GM13977 (cell line): ENCODE measurements at regions not wholly inside any gene's neighbourhood (a gene's known extent, or its start where the extent isn't known, plus 50 kb on each side); places are given as distances from the start of the nearest gene placed in this dataset.

Source experiments
- DNase-seq: peaks from one replicate; pipeline ENCODE4 v3.0.0; 2012; ENCODE audit warnings: low spot score
- in situ Hi-C: fragments of 300-500 bp; cut with MboI; formaldehyde crosslinking; loops from one replicate; pipeline ENCODE4 v1.12.0; 2022; ENCODE audit warnings: low sequenced_read_pairs, low pct_unique_long_range_greater_than_20kb, mixed read lengths, inconsistent platforms; ENCODE audit not compliant: unreplicated experiment
- TF ChIP-seq, protein P1 (sequence below): IDR thresholded peaks from 2 replicates; pipeline ENCODE4 v1.5.1; 2012; ENCODE audit warnings: mild to moderate bottlenecking, control low read depth; ENCODE audit not compliant: insufficient read depth; ENCODE audit errors: extremely low read depth, missing control alignments

- in situ Hi-C loops = no loop called here
- DNase-seq = no peak
- TF ChIP-seq, protein P1, sequence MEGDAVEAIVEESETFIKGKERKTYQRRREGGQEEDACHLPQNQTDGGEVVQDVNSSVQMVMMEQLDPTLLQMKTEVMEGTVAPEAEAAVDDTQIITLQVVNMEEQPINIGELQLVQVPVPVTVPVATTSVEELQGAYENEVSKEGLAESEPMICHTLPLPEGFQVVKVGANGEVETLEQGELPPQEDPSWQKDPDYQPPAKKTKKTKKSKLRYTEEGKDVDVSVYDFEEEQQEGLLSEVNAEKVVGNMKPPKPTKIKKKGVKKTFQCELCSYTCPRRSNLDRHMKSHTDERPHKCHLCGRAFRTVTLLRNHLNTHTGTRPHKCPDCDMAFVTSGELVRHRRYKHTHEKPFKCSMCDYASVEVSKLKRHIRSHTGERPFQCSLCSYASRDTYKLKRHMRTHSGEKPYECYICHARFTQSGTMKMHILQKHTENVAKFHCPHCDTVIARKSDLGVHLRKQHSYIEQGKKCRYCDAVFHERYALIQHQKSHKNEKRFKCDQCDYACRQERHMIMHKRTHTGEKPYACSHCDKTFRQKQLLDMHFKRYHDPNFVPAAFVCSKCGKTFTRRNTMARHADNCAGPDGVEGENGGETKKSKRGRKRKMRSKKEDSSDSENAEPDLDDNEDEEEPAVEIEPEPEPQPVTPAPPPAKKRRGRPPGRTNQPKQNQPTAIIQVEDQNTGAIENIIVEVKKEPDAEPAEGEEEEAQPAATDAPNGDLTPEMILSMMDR = no peak
These were observed 406.3 kb upstream of the TRIB2 start for GRCh38 chr2:12310399-12310798.

GRCh38 chr2:12313445-12314126, 403.1 kb upstream of the TRIB2 start:
- in situ Hi-C loops = no loop called here
- TF ChIP-seq, protein P1 = no peak
- DNase-seq = no peak

GRCh38 chr2:12314127-12314760, 402.5 kb upstream of the TRIB2 start:
- DNase-seq = no peak
- TF ChIP-seq, protein P1 = no peak
- in situ Hi-C loops = no loop called here

- in situ Hi-C loops = no loop called here
- no peak for DNase-seq
- TF ChIP-seq, protein P1 = no peak
These were observed 401.5 kb upstream of the TRIB2 start for GRCh38 chr2:12315224-12315623.

- DNase-seq = no peak
- TF ChIP-seq, protein P1 = no peak
- in situ Hi-C loops = no loop called here
These were observed 400.3 kb upstream of the TRIB2 start for GRCh38 chr2:12316476-12316875.

GRCh38 chr2:12317286-12317685, 399.4 kb upstream of the TRIB2 start:
- TF ChIP-seq, protein P1 = no peak
- in situ Hi-C loops = no loop called here
- DNase-seq = no peak
